Neuronal stem cell (in vitro differentiated cells): ENCODE measurements at regions not wholly inside any gene's neighbourhood (a gene's known extent, or its start where the extent isn't known, plus 50 kb on each side); places are given as distances from the start of the nearest gene placed in this dataset.

Experiments
- DNase-seq: peaks from one replicate; pipeline ENCODE4 v3.0.0-alpha.2; 2013; ENCODE audit warnings: low spot score
- H2AFZ ChIP-seq: one replicate; pipeline ENCODE4 v1.6.1; 2013; ENCODE audit warnings: mild to moderate bottlenecking, low read length, inconsistent platforms
- H2AK5ac ChIP-seq: 2 replicates; pipeline ENCODE4 v1.6.1; 2013; ENCODE audit warnings: low read depth, mild to moderate bottlenecking, inconsistent platforms, low read length, moderate library complexity, mixed read lengths
- H2BK120ac ChIP-seq: 2 replicates; pipeline ENCODE4 v1.6.1; 2013; ENCODE audit warnings: low read depth, mild to moderate bottlenecking, inconsistent platforms, low read length, moderate library complexity, mixed read lengths
- H2BK12ac ChIP-seq: one replicate; pipeline ENCODE4 v1.6.1; 2013; ENCODE audit warnings: low read length, inconsistent platforms
- H2BK15ac ChIP-seq: 2 replicates; pipeline ENCODE4 v1.6.1; 2013; ENCODE audit warnings: mild to moderate bottlenecking, low read length, inconsistent platforms, mixed read lengths
- H2BK5ac ChIP-seq: one replicate; pipeline ENCODE4 v1.6.1; 2013; ENCODE audit warnings: inconsistent platforms, mild to moderate bottlenecking, low read length, moderate library complexity
- H3K14ac ChIP-seq: one replicate; pipeline ENCODE4 v1.6.1; 2013; ENCODE audit warnings: low read length, inconsistent platforms
- H3K18ac ChIP-seq: 2 replicates; pipeline ENCODE4 v1.6.1; 2013; ENCODE audit warnings: low read length, inconsistent platforms
- H3K23ac ChIP-seq: 2 replicates; pipeline ENCODE4 v1.6.1; 2013; ENCODE audit warnings: low read depth, mild to moderate bottlenecking, mixed read lengths, low read length, inconsistent platforms; ENCODE audit not compliant: poor library complexity
- H3K27ac ChIP-seq: replicated peaks from 3 replicates; pipeline ENCODE4 v1.5.1; 2013; ENCODE audit warnings: low read length, inconsistent platforms
- H3K27me3 ChIP-seq, 3 experiments: 2 replicates each; pipeline ENCODE4 v1.6.1; 2013; ENCODE audit warnings: low read length in 3 of 3, mild to moderate bottlenecking in 2 of 3, inconsistent platforms in 1 of 3, low read depth in 1 of 3, mixed read lengths in 1 of 3, moderate library complexity in 1 of 3; ENCODE audit not compliant: control insufficient read depth in 3 of 3, insufficient read depth in 3 of 3
- H3K36me3 ChIP-seq, 2 donors: replicated peaks in 1 of 2; 2 replicates each; pipeline ENCODE4 v1.6.1; 2013; ENCODE audit warnings: low read length in 2 of 2; ENCODE audit not compliant: control insufficient read depth in 2 of 2, insufficient read depth in 2 of 2
- H3K4ac ChIP-seq: 2 replicates; pipeline ENCODE4 v1.6.1; 2013; ENCODE audit warnings: inconsistent platforms, mild to moderate bottlenecking, low read length, moderate library complexity
- H3K4me1 ChIP-seq, 2 donors: 1 replicate in 1 of 2; 2 replicates in 1 of 2; pipeline ENCODE4 v1.6.1; 2013; ENCODE audit warnings: low read length in 2 of 2, low read depth in 1 of 2; ENCODE audit not compliant: control insufficient read depth in 2 of 2, insufficient read depth in 1 of 2
- H3K4me2 ChIP-seq: one replicate; pipeline ENCODE4 v1.6.1; 2013; ENCODE audit warnings: mild to moderate bottlenecking, low read length, inconsistent platforms; ENCODE audit not compliant: insufficient read depth, poor library complexity, severe bottlenecking
- H3K4me3 ChIP-seq, 2 donors: 2 replicates each; pipeline ENCODE4 v1.5.1; 2013; ENCODE audit warnings: low read length in 2 of 2, mild to moderate bottlenecking in 2 of 2, inconsistent platforms in 1 of 2, moderate library complexity in 1 of 2
- H3K79me1 ChIP-seq: one replicate; pipeline ENCODE4 v1.6.1; 2013; ENCODE audit warnings: low read depth, mild to moderate bottlenecking, inconsistent platforms, low read length, moderate library complexity
- H3K9ac ChIP-seq: one replicate; pipeline ENCODE4 v1.6.1; 2013; ENCODE audit warnings: mild to moderate bottlenecking, low read depth, low read length, inconsistent platforms; ENCODE audit not compliant: poor library complexity
- H3K9me3 ChIP-seq, 2 donors: replicated peaks in 1 of 2; 2 replicates each; pipeline versions ENCODE3 to v1.6.1; 2013; ENCODE audit warnings: low read length in 2 of 2, mild to moderate bottlenecking in 2 of 2, inconsistent platforms in 1 of 2, low read depth in 1 of 2, mixed read lengths in 1 of 2, moderate library complexity in 1 of 2; ENCODE audit not compliant: control insufficient read depth in 2 of 2, insufficient read depth in 1 of 2
- H4K8ac ChIP-seq: one replicate; pipeline ENCODE4 v1.6.1; 2013; ENCODE audit warnings: low read depth, mild to moderate bottlenecking, inconsistent platforms, low read length, moderate library complexity
- H4K91ac ChIP-seq: one replicate; pipeline ENCODE4 v1.6.1; 2013; ENCODE audit warnings: low read length, low read depth, mild to moderate bottlenecking, inconsistent platforms; ENCODE audit not compliant: poor library complexity
- WGBS, 2 donors: extraction: QIAGEN DNeasy Blood & Tissue Kit; methylation state at CpG; one replicate each; pipeline ENCODE4 v1.1.7; 2013; ENCODE audit warnings: missing lambda C conversion rate in 2 of 2, mixed read lengths in 1 of 2; ENCODE audit not compliant: insufficient read length in 2 of 2, insufficient replicate concordance in 1 of 2; ENCODE audit errors: extremely low coverage in 2 of 2; 5-methylcytosine and 5-hydroxymethylcytosine counted together

DNA sequence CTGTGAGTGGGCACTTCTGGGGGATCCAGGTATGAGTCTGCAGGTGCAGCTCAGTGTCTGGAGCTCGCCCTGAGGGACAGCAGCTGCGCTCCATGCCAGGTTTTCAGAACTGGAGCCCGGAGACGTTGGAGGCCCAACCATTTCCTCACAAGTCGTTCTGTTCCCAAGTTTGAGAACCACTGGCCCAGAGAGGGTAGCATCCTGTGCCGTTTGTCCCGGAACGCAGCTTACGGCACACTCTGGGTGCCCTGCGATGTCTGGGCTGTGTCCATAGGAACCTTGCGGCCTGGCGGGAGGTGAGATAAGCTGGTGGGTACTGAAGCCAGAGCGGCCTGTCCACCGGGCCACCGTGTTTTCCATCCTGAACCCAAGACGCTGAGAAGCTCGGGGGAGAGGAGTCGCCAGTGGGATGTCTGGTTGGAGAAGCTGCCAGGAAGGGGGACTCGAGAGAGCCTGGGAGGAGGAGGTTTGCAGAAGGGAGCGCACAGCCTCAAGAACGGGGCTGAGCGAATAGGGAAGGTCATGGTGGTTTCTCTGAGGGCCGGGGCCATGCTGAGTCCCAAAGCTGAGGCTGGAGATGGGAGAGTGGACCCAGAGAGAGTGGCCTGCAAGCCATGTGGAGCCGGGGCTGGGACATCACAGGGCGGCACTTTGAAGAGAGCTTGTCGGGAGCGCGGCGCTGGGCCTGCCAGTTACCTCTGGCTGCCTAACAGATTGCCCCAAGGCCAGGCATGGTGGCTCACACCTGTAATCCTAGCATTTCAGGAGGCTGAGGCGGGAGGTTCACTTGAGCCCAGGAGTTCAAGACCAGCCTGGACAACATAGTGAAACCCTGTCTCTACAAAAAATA is 211.0 kb upstream of the GSE1 start:
- peak overlapping the region; percentile 47 for H3K4ac ChIP-seq
- H3K27ac ChIP-seq, result no peak overlapping the region
- DNase-seq, result no peak
- no peak overlapping the region for H2AFZ ChIP-seq
- no peak overlapping the region for H4K8ac ChIP-seq
- H2AK5ac ChIP-seq, result peak overlapping the region; percentile 95
- peaks cover 0 to 7% of the 10 kb centered on the region in 2 donors for H3K9me3 ChIP-seq
- H3K36me3 ChIP-seq, result peaks cover 0 to 2% of the 10 kb centered on the region in 2 donors
- WGBS, 2 donors, result no CpG with 5 or more reads among the region's 30 CpGs
- no peak overlapping the region for H3K23ac ChIP-seq
- peak overlapping the region; percentile 53 for H2BK5ac ChIP-seq
- H3K4me1 ChIP-seq, result peaks cover 3 to 19% of the 10 kb centered on the region in 2 donors
- no peaks in the 10 kb centered on the region for H3K79me1 ChIP-seq
- H3K9ac ChIP-seq, result no peak overlapping the region
- no peak overlapping the region for H2BK12ac ChIP-seq
- H4K91ac ChIP-seq, result no peak overlapping the region
- no peak overlapping the region for H3K4me3 ChIP-seq
- peak overlapping the region; percentile 46 for H3K18ac ChIP-seq
- no peak overlapping the region for H2BK120ac ChIP-seq
- H3K14ac ChIP-seq, result peak overlapping the region; percentile 33
- peak overlapping the region; percentile 78 for H2BK15ac ChIP-seq
- no peak overlapping the region for H3K4me2 ChIP-seq
- H3K27me3 ChIP-seq, result no peaks in the 10 kb centered on the region

DNA sequence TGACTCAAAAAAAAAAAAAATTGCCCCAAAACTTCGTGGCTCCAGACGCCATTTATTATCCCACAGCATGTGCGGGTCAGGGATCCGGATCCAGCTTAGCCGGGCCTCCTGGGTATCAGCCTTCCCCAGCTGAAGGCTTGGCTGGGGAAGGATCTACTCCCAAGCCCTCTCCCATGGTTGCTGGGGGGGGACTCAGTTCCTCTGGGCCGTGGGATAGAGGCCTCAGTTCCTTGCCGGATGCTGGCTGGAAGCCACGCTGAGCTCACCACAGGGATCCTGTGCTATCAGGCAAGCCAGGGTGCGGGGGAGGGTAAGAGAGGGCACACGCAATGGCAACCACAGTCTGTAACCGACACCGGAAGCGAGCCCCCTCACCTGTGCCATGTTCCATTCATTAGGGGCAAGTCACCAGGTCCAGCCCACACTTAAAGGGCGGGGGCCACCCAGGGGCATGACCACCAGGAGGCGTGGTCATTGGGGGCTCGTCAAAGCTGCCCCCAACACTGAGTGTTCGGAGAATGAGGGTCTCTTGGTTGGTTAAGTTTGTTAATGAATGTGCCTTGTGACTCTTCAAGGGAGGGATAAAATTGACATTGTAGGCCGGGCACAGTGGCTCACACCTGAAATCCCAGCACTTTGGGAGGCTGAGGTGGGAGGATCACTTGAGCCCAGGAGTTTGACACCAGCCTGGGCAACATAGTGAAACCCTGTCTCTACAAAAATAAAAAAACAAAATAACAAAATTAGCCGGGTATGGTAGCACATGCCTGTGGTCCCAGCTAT is 210.0 kb upstream of the GSE1 start:
- no peak for DNase-seq
- Histone ChIP-seq H2BK15ac (no peak overlapping the region), H3K4me3 (no peak overlapping the region), H2AFZ (no peak overlapping the region), H3K79me1 (no peaks in the 10 kb centered on the region), H3K18ac (peak overlapping the region; percentile 4), H2BK120ac (no peak overlapping the region), H3K4ac (no peak overlapping the region), H3K9me3 (peaks cover 0 to 7% of the 10 kb centered on the region in 2 donors), H3K27me3 (no peaks in the 10 kb centered on the region), H3K14ac (no peak overlapping the region), H3K36me3 (peaks cover 0 to 2% of the 10 kb centered on the region in 2 donors), H2BK12ac (no peak overlapping the region), H4K8ac (no peak overlapping the region), H3K23ac (peak overlapping the region; percentile 2), H4K91ac (no peak overlapping the region), H2AK5ac (no peak overlapping the region), H3K4me1 (peaks cover 3 to 15% of the 10 kb centered on the region in 2 donors), H3K27ac (no peak overlapping the region), H3K4me2 (no peak overlapping the region), H2BK5ac (no peak overlapping the region), H3K9ac (peak overlapping the region; percentile 79)
- no CpG with 5 or more reads among the region's 19 CpGs for WGBS, 2 donors

DNA sequence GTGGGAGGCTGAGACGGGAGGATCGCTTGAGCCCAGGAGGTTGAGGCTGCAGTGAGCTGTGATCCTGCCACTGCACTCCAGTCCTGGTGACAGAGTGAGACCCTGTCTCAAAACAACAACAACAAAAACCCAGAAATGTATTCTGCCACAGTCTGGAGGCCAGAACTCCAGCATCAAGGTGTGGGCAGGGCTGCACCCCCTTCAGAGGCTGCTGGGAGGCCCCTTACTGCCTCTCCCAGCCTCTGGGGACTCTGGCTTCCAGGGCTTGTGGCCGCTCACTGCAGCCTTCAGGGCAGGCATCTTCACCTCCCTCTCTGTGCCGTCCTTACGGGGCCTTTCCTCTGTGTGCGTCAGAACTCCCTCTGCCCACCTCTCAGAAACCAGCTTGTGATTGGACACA is 209.4 kb upstream of the GSE1 start:
- H2AK5ac ChIP-seq, result no peak overlapping the region
- no peak for DNase-seq

More for the DNA sequence above, 209.4 kb upstream of the GSE1 start:
- H3K14ac ChIP-seq, result no peak overlapping the region
- no peak overlapping the region for H3K4me3 ChIP-seq
- H3K23ac ChIP-seq, result no peak overlapping the region
- peaks cover 0 to 7% of the 10 kb centered on the region in 2 donors for H3K9me3 ChIP-seq
- H3K18ac ChIP-seq, result no peak overlapping the region
- H3K36me3 ChIP-seq, result peaks cover 0 to 2% of the 10 kb centered on the region in 2 donors
- H3K4me2 ChIP-seq, result no peak overlapping the region
- no peak overlapping the region for H2AFZ ChIP-seq
- no peak overlapping the region for H4K91ac ChIP-seq
- H2BK120ac ChIP-seq, result no peak overlapping the region
- no peak overlapping the region for H4K8ac ChIP-seq
- no peaks in the 10 kb centered on the region for H3K79me1 ChIP-seq
- no peak overlapping the region for H3K27ac ChIP-seq
- no peak overlapping the region for H2BK15ac ChIP-seq
- no peak overlapping the region for H3K9ac ChIP-seq
- peaks cover 3 to 15% of the 10 kb centered on the region in 2 donors for H3K4me1 ChIP-seq
- no CpG with 5 or more reads among the region's 6 CpGs for WGBS, 2 donors
- H2BK12ac ChIP-seq, result no peak overlapping the region
- no peak overlapping the region for H3K4ac ChIP-seq
- H3K27me3 ChIP-seq, result no peaks in the 10 kb centered on the region
- no peak overlapping the region for H2BK5ac ChIP-seq
